ENCODE measurements at regions not wholly inside any gene's neighbourhood (a gene's known extent, or its start where the extent isn't known, plus 50 kb on each side); places are given as distances from the start of the nearest gene placed in this dataset.

- TF ChIP-seq CTCF (IDR thresholded peaks at IDR 0.05; ENCODE audit: low read depth, low read length, missing control alignments): no peak
- no peak for DNase-seq
- Histone ChIP-seq H3K4me3 (ENCODE audit: low read depth, low read length) (no peak overlapping the region), H3K27ac (no peak overlapping the region), H3K36me3 (replicated peaks) (no peaks in the 10 kb centered on the region), H3K27me3 (replicated peaks) (no peaks in the 10 kb centered on the region)
- in situ Hi-C loops (cut with HindIII; ENCODE audit: low pct_ligation_motif_present, low sequenced_read_pairs): no loop called here
Observed at GRCh38 chr19:30755581-30755980, 383.4 kb downstream of the ZNF536 start.

- DNase-seq: no peak
- in situ Hi-C loops (cut with HindIII; ENCODE audit: low pct_ligation_motif_present, low sequenced_read_pairs): no loop called here
- no peak for TF ChIP-seq CTCF (IDR thresholded peaks at IDR 0.05; ENCODE audit: low read depth, low read length, missing control alignments)
- Histone ChIP-seq H3K36me3 (replicated peaks) (no peaks in the 10 kb centered on the region), H3K27ac (no peak overlapping the region), H3K27me3 (replicated peaks) (no peaks in the 10 kb centered on the region), H3K4me3 (ENCODE audit: low read depth, low read length) (no peak overlapping the region)
Observed at GRCh38 chr19:30754162-30754561, 382.0 kb downstream of the ZNF536 start.

- in situ Hi-C loops (cut with HindIII; ENCODE audit: low pct_ligation_motif_present, low sequenced_read_pairs): no loop called here
- no peak for TF ChIP-seq CTCF (IDR thresholded peaks at IDR 0.05; ENCODE audit: low read depth, low read length, missing control alignments)
- Histone ChIP-seq H3K36me3 (replicated peaks) (no peaks in the 10 kb centered on the region), H3K27me3 (replicated peaks) (no peaks in the 10 kb centered on the region), H3K27ac (no peak overlapping the region), H3K4me3 (ENCODE audit: low read depth, low read length) (no peak overlapping the region)
- DNase-seq: no peak
Observed at GRCh38 chr19:30752876-30753275, 380.7 kb downstream of the ZNF536 start.

GRCh38 chr19:30752201-30752600 lies 380.0 kb downstream of the ZNF536 start:
- Histone ChIP-seq H3K36me3 (replicated peaks) (no peaks in the 10 kb centered on the region), H3K27ac (no peak overlapping the region), H3K27me3 (replicated peaks) (no peaks in the 10 kb centered on the region), H3K4me3 (ENCODE audit: low read depth, low read length) (no peak overlapping the region)
- TF ChIP-seq CTCF (IDR thresholded peaks at IDR 0.05; ENCODE audit: low read depth, low read length, missing control alignments): no peak
- in situ Hi-C loops (cut with HindIII; ENCODE audit: low pct_ligation_motif_present, low sequenced_read_pairs): no loop called here
- DNase-seq: no peak

- no peak overlapping the region for H3K27ac ChIP-seq
- DNase-seq: no peak
- in situ Hi-C loops (cut with HindIII; ENCODE audit: low pct_ligation_motif_present, low sequenced_read_pairs): no loop called here
Observed at GRCh38 chr19:30745476-30745985, 373.3 kb downstream of the ZNF536 start.

More at GRCh38 chr19:30745476-30745985, 373.3 kb downstream of the ZNF536 start:
- Histone ChIP-seq H3K4me3 (ENCODE audit: low read depth, low read length) (no peak overlapping the region), H3K27me3 (replicated peaks) (no peaks in the 10 kb centered on the region), H3K36me3 (replicated peaks) (no peaks in the 10 kb centered on the region)
- no peak for TF ChIP-seq CTCF (IDR thresholded peaks at IDR 0.05; ENCODE audit: low read depth, low read length, missing control alignments)

All from brain microvascular endothelial cell (primary cell).